Epithelial cell of esophagus (primary cell): ENCODE measurements at regions not wholly inside any gene's neighbourhood (a gene's known extent, or its start where the extent isn't known, plus 50 kb on each side); places are given as distances from the start of the nearest gene placed in this dataset.
A peak's percentile ranks its signal among the peaks of the same experiment; 100 is the strongest.
"Not testable (repeated sequence)": the region's sequence is repeated elsewhere in the genome, so short reads cannot be mapped to it uniquely, and the experiment has no call there.

ENCODE experiments used
- DNase-seq: peaks from one replicate; pipeline ENCODE4 v3.0.0; 2010; ENCODE audit warnings: low read depth
- H3K4me3 ChIP-seq: 2 replicates; pipeline ENCODE4 v1.5.1; 2011; ENCODE audit warnings: mild to moderate bottlenecking, low read length, control low read depth
- CTCF ChIP-seq: IDR thresholded peaks from 2 replicates; pipeline ENCODE4 v1.5.1; 2011; ENCODE audit warnings: low read depth, mild to moderate bottlenecking, low read length, control low read depth, inconsistent platforms; ENCODE audit not compliant: insufficient read depth; ENCODE audit errors: missing control alignments

DNA sequence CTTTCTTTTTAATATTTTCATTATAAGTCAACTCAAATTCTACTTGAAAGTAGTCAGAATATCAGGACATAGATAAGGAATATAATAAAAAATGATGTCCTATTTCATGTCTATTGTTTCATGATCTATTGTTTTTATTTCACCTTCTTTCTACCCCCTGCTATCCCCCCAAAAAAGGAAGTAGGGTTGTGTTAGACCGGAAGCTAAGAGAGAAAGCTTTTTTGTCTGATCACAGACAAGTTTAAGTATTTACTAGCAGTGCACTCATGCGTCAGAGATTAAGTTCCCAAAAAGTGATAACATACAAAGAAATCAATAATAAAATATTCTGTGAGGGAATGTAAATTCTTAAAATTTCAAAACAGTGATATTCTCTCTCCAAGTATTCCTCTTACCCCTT, 447.1 kb upstream of the CNTNAP5 start:
- DNase-seq, result no peak
- TF ChIP-seq CTCF, result no peak
- no peak overlapping the region for H3K4me3 ChIP-seq

- peak; percentile 62 for DNase-seq
- TF ChIP-seq CTCF, result no peak
- no peak overlapping the region for H3K4me3 ChIP-seq
Measured at GRCh38 chr2:123596621-123597020, 428.5 kb upstream of the CNTNAP5 start.

GRCh38 chr2:123597988-123598387, 427.1 kb upstream of the CNTNAP5 start:
- no peak for TF ChIP-seq CTCF
- peak; percentile 8 for DNase-seq
- H3K4me3 ChIP-seq, result no peak overlapping the region

DNA sequence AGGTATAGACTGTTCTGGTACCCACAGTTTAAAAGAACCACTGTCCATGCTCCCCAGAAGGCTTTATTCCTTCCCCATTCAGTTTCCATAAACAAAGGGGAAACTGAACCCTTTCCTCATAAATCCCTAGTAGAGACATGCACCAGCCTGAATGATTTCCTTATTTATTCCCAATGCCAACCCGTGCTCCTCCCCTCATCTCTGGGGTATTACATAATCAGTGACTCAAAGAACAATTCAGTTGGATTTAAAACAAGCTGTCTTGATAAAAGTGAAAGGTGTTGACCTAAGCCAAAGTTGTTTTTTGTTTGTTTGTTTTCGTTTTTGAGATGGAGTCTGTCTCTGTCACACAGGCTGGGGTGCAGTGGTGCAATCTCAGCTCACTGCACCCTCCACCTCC, 418.5 kb upstream of the CNTNAP5 start:
- H3K4me3 ChIP-seq, result no peak overlapping the region
- TF ChIP-seq CTCF, result no peak
- DNase-seq, result peak; percentile 72

DNA sequence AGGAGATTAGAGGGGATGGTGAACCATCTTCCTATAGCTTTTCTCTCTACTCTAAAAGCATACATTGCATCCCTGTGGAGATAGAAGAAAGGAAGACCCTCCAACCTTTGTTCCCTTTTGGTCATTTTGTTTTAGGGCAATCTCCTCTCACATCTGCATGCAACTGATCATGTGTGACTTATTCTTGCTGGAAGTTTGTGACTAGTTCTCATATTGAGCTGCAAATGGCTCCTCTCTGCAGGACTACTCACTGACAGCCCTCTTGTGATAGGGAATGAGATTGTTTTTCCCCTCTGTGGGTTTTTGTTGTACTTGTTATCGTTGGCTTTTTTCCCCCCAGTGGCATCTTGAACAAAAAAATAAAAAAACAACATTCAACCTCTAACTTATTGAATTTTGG, 416.0 kb upstream of the CNTNAP5 start:
- DNase-seq, result no peak
- no peak for TF ChIP-seq CTCF
- H3K4me3 ChIP-seq, result no peak overlapping the region

- no peak for TF ChIP-seq CTCF
- no peak overlapping the region for H3K4me3 ChIP-seq
- DNase-seq, result no peak
Measured at GRCh38 chr2:123614596-123614995, 410.5 kb upstream of the CNTNAP5 start.

GRCh38 chr2:123618642-123619041, 406.4 kb upstream of the CNTNAP5 start:
- DNase-seq, H3K4me3 ChIP-seq: not testable (repeated sequence)

DNA sequence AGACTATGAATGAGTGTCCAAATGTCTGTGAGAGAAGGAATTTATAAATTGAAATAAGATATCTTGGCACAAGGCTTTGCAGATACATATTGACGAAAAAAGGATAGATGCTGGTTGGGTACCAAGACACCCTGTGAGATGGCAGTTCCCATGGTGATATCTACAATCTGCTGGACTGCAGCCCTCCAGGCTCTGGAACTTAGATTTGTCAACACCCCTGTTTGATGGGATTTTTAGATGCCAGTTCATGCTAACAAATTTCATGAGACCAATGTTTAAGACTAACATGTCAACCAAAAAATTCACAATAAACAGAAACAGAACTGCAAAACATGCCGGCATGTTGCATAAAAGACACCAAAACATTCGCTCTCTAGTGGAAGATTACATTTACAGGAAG, 400.3 kb upstream of the CNTNAP5 start:
- no peak for DNase-seq
- TF ChIP-seq CTCF, result no peak
- no peak overlapping the region for H3K4me3 ChIP-seq
